H7 (cell line): ENCODE measurements at regions not wholly inside any gene's neighbourhood (a gene's known extent, or its start where the extent isn't known, plus 50 kb on each side); places are given as distances from the start of the nearest gene placed in this dataset.

Experiments used
- DNase-seq: peaks from one replicate; pipeline ENCODE4 v3.0.0; 2012
- H3K27me3 ChIP-seq: 2 replicates; pipeline ENCODE4 v1.6.0; 2011; ENCODE audit warnings: mild to moderate bottlenecking, low read length; ENCODE audit not compliant: control insufficient read depth, insufficient read depth
- H3K36me3 ChIP-seq: replicated peaks from 2 replicates; pipeline ENCODE4 v1.5.1; 2011; ENCODE audit warnings: low read length; ENCODE audit not compliant: control insufficient read depth, insufficient read depth
- H3K4me3 ChIP-seq: 2 replicates; pipeline ENCODE4 v1.5.1; 2011; ENCODE audit warnings: low read depth, mild to moderate bottlenecking, control low read depth, low read length, moderate library complexity; ENCODE audit not compliant: insufficient read depth

GRCh38 chr3:150300852-150301517 is 107.1 kb upstream of the TSC22D2 start:
- DNase-seq = no peak
- H3K4me3 ChIP-seq = no peak overlapping the region
- no peaks in the 10 kb centered on the region for H3K27me3 ChIP-seq
- no peaks in the 10 kb centered on the region for H3K36me3 ChIP-seq

- Histone ChIP-seq H3K36me3 (no peaks in the 10 kb centered on the region), H3K4me3 (no peak overlapping the region), H3K27me3 (no peaks in the 10 kb centered on the region)
- DNase-seq = no peak
These were observed 107.7 kb upstream of the TSC22D2 start for GRCh38 chr3:150300388-150300787.

- no peak for DNase-seq
- Histone ChIP-seq H3K36me3 (no peaks in the 10 kb centered on the region), H3K4me3 (no peak overlapping the region), H3K27me3 (no peaks in the 10 kb centered on the region)
These were observed 108.9 kb upstream of the TSC22D2 start for GRCh38 chr3:150299201-150299600.

GRCh38 chr3:150296966-150297365 is 111.1 kb upstream of the TSC22D2 start:
- no peak for DNase-seq
- no peaks in the 10 kb centered on the region for H3K27me3 ChIP-seq
- H3K4me3 ChIP-seq = no peak overlapping the region
- H3K36me3 ChIP-seq = no peaks in the 10 kb centered on the region

GRCh38 chr3:150296123-150296735 is 111.9 kb upstream of the TSC22D2 start:
- H3K27me3 ChIP-seq = no peaks in the 10 kb centered on the region
- H3K4me3 ChIP-seq = no peak overlapping the region
- DNase-seq = no peak
- no peaks in the 10 kb centered on the region for H3K36me3 ChIP-seq

GRCh38 chr3:150293401-150294001 is 114.6 kb upstream of the TSC22D2 start:
- H3K36me3 ChIP-seq = no peaks in the 10 kb centered on the region
- H3K27me3 ChIP-seq = no peaks in the 10 kb centered on the region
- DNase-seq = no peak
- no peak overlapping the region for H3K4me3 ChIP-seq

- H3K4me3 ChIP-seq = no peak overlapping the region
- DNase-seq = no peak
- H3K27me3 ChIP-seq = no peaks in the 10 kb centered on the region
- H3K36me3 ChIP-seq = no peaks in the 10 kb centered on the region
These were observed 115.2 kb upstream of the TSC22D2 start for GRCh38 chr3:150292891-150293290.

- Histone ChIP-seq H3K27me3 (no peaks in the 10 kb centered on the region), H3K36me3 (no peaks in the 10 kb centered on the region), H3K4me3 (no peak overlapping the region)
- DNase-seq = no peak
These were observed 116.6 kb upstream of the TSC22D2 start for GRCh38 chr3:150291515-150291914.

GRCh38 chr3:150286390-150287147 is 121.5 kb upstream of the TSC22D2 start:
- no peaks in the 10 kb centered on the region for H3K27me3 ChIP-seq
- no peaks in the 10 kb centered on the region for H3K36me3 ChIP-seq
- no peak overlapping the region for H3K4me3 ChIP-seq
- peak; percentile 24 for DNase-seq

GRCh38 chr3:150285601-150286000 is 122.5 kb upstream of the TSC22D2 start:
- no peaks in the 10 kb centered on the region for H3K27me3 ChIP-seq
- H3K4me3 ChIP-seq = no peak overlapping the region
- DNase-seq = no peak
- H3K36me3 ChIP-seq = no peaks in the 10 kb centered on the region

GRCh38 chr3:150278843-150279381 is 129.2 kb upstream of the TSC22D2 start:
- no peaks in the 10 kb centered on the region for H3K27me3 ChIP-seq
- no peak overlapping the region for H3K4me3 ChIP-seq
- no peaks in the 10 kb centered on the region for H3K36me3 ChIP-seq
- no peak for DNase-seq

GRCh38 chr3:150278195-150278594 is 129.9 kb upstream of the TSC22D2 start:
- DNase-seq = no peak
- no peak overlapping the region for H3K4me3 ChIP-seq
- H3K36me3 ChIP-seq = no peaks in the 10 kb centered on the region
- H3K27me3 ChIP-seq = no peaks in the 10 kb centered on the region

- DNase-seq = no peak
- Histone ChIP-seq H3K27me3 (no peaks in the 10 kb centered on the region), H3K4me3 (no peak overlapping the region), H3K36me3 (no peaks in the 10 kb centered on the region)
These were observed 130.7 kb upstream of the TSC22D2 start for GRCh38 chr3:150277444-150277843.

- DNase-seq = no peak
These were observed 132.2 kb upstream of the TSC22D2 start for GRCh38 chr3:150275941-150276340.

More at GRCh38 chr3:150275941-150276340, 132.2 kb upstream of the TSC22D2 start:
- Histone ChIP-seq H3K27me3 (no peaks in the 10 kb centered on the region), H3K4me3 (no peak overlapping the region), H3K36me3 (no peaks in the 10 kb centered on the region)
